GM12878 (cell line): ENCODE measurements at regions not wholly inside any gene's neighbourhood (a gene's known extent, or its start where the extent isn't known, plus 50 kb on each side); places are given as distances from the start of the nearest gene placed in this dataset.

Experiments used
- TARDBP ChIP-seq: IDR thresholded peaks from 2 replicates; pipeline ENCODE4 v1.6.1; 2016; ENCODE audit warnings: borderline replicate concordance
- TBL1XR1 ChIP-seq: IDR thresholded peaks from 2 replicates; pipeline ENCODE4 v1.6.1; 2012; ENCODE audit warnings: low read depth, low read length, improper control_type of control experiment
- TF ChIP-seq, protein P1 (sequence below), 3 experiments: IDR thresholded peaks in 2 of 3; conservative IDR thresholded peaks in 1 of 3; 2 replicates each; pipeline ENCODE4 v1.5.1; 2011; ENCODE audit warnings: low read depth in 3 of 3, low read length in 3 of 3, mild to moderate bottlenecking in 3 of 3, control low read depth in 2 of 3, moderate library complexity in 2 of 3, inconsistent platforms in 1 of 3, mixed read lengths in 1 of 3; ENCODE audit not compliant: control insufficient read depth in 2 of 3, insufficient read depth in 1 of 3; ENCODE audit errors: extremely low read depth in 1 of 3

DNA sequence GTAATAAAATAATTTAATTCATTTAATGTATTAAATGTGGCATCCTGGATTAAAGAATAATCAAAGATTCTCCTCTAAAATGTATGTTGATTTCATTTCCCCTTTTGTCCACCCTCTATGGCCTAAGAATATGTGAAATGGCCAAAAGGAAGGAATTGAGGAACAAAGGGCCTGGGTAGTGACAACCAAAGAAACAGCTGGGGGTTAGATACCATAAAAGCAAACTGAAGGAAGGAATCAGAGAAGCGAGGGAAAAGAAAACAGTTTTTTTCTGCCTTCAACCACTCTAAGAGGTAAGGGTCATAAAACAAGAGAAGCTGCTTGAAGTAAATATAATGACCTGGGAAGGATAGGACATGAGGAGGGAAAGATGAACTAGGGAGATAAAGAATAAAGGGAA lies 139.3 kb downstream of the FAM76B start:
- TF ChIP-seq TBL1XR1, result no peak
- TF ChIP-seq, protein P1, sequence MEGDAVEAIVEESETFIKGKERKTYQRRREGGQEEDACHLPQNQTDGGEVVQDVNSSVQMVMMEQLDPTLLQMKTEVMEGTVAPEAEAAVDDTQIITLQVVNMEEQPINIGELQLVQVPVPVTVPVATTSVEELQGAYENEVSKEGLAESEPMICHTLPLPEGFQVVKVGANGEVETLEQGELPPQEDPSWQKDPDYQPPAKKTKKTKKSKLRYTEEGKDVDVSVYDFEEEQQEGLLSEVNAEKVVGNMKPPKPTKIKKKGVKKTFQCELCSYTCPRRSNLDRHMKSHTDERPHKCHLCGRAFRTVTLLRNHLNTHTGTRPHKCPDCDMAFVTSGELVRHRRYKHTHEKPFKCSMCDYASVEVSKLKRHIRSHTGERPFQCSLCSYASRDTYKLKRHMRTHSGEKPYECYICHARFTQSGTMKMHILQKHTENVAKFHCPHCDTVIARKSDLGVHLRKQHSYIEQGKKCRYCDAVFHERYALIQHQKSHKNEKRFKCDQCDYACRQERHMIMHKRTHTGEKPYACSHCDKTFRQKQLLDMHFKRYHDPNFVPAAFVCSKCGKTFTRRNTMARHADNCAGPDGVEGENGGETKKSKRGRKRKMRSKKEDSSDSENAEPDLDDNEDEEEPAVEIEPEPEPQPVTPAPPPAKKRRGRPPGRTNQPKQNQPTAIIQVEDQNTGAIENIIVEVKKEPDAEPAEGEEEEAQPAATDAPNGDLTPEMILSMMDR (IDR thresholded peaks at IDR 0.05 in 2 of 3, conservative IDR thresholded peaks at IDR 0.05 in 1 of 3; ENCODE audit: control insufficient read depth in 2 of 3, extremely low read depth in 1 of 3, insufficient read depth in 1 of 3, low read depth in 3 of 3, low read length in 3 of 3), result no peak
- TF ChIP-seq TARDBP, result no peak
